ENCODE measurements at regions not wholly inside any gene's neighbourhood (a gene's known extent, or its start where the extent isn't known, plus 50 kb on each side); places are given as distances from the start of the nearest gene placed in this dataset.

DNA sequence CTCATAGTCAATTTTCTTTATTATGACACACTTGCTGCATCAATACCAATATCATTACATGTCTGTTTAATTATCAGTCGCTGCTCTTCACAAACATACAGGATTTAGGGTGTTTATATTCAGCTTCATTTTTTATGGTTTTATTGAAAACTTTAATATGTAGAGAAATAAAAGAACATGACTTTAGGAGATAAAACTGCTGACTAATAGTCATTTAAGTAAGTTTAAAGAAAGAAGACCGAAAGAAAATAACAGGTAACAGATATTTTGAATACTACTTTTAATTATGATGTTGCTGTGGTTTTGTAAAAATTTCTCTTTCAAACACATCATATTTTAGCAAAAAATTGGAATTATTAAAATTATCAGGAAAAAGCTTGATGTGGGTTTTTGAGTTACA is 685.1 kb upstream of the BRINP3 start:
- no peak overlapping the region for H3K27ac ChIP-seq
- TF ChIP-seq POLR2AphosphoS5 (IDR thresholded peaks at IDR 0.05) (no peak), POLR2A (IDR thresholded peaks at IDR 0.05) (no peak)
- TF ChIP-seq, protein P1, sequence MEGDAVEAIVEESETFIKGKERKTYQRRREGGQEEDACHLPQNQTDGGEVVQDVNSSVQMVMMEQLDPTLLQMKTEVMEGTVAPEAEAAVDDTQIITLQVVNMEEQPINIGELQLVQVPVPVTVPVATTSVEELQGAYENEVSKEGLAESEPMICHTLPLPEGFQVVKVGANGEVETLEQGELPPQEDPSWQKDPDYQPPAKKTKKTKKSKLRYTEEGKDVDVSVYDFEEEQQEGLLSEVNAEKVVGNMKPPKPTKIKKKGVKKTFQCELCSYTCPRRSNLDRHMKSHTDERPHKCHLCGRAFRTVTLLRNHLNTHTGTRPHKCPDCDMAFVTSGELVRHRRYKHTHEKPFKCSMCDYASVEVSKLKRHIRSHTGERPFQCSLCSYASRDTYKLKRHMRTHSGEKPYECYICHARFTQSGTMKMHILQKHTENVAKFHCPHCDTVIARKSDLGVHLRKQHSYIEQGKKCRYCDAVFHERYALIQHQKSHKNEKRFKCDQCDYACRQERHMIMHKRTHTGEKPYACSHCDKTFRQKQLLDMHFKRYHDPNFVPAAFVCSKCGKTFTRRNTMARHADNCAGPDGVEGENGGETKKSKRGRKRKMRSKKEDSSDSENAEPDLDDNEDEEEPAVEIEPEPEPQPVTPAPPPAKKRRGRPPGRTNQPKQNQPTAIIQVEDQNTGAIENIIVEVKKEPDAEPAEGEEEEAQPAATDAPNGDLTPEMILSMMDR (IDR thresholded peaks at IDR 0.05 in 8 of 11, conservative IDR thresholded peaks at IDR 0.05 in 3 of 11): no peak
- H3K27me3 ChIP-seq (replicated peaks in 1 of 7): no peaks in the 10 kb centered on the region
- 64 to 93% (median 71%) methylated on average over 2 of the region's 2 CpGs for WGBS, 5 donors
- intact Hi-C loops (cut with DNase I; ENCODE audit: low total_unique reads): no loop called here
- H3K4me1 ChIP-seq: no peaks in the 10 kb centered on the region
- no peaks in the 10 kb centered on the region for H3K36me3 ChIP-seq
- H3K4me3 ChIP-seq: no peak overlapping the region
- peaks cover 0 to 19% (median 6%) of the 10 kb centered on the region in 8 donors for H3K9me3 ChIP-seq
- no peak for DNase-seq

DNA sequence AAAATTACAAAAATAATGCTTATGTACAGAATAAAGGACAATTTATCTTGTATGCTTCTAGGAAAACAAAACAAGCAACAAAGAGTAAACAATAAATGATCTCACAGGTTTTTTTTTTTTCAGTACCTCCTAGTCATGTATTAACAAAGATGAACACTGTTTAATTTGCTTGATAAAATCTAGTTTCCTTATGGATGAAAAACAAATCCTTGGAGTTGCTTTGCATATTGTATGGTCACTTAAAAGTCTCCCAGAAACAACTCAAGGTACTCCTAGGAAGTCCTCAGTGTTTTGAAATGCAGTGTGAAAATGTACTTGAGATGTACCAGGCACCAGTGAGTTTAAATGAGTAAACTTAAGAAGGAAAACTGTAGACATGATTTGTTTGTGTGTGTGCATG is 686.0 kb upstream of the BRINP3 start:
- intact Hi-C loops (cut with DNase I; ENCODE audit: low total_unique reads): no loop called here
- no peaks in the 10 kb centered on the region for H3K36me3 ChIP-seq
- DNase-seq: no peak

GRCh38 chr1:191174298-191174697 is 696.6 kb upstream of the BRINP3 start:
- Histone ChIP-seq H3K27ac (no peak overlapping the region), H3K9me3 (no peaks in the 10 kb centered on the region), H3K4me1 (no peaks in the 10 kb centered on the region), H3K27me3 (replicated peaks in 1 of 7) (no peaks in the 10 kb centered on the region), H3K4me3 (no peak overlapping the region), H3K36me3 (no peaks in the 10 kb centered on the region)
- no peak for DNase-seq
- TF ChIP-seq POLR2AphosphoS5 (IDR thresholded peaks at IDR 0.05) (no peak), POLR2A (IDR thresholded peaks at IDR 0.05) (no peak)
- TF ChIP-seq, protein P1 (IDR thresholded peaks at IDR 0.05 in 8 of 11, conservative IDR thresholded peaks at IDR 0.05 in 3 of 11): no peak
- WGBS, 5 donors: 33 to 59% (median 45%) methylated on average over 1 of the region's 1 CpG
- intact Hi-C loops (cut with DNase I; ENCODE audit: low total_unique reads): no loop called here

More for the DNA sequence above, 686.0 kb upstream of the BRINP3 start:
- H3K27ac ChIP-seq: no peak overlapping the region
- H3K4me1 ChIP-seq: no peaks in the 10 kb centered on the region
- no peak overlapping the region for H3K4me3 ChIP-seq
- H3K27me3 ChIP-seq (replicated peaks in 1 of 7): no peaks in the 10 kb centered on the region
- TF ChIP-seq POLR2A (IDR thresholded peaks at IDR 0.05): no peak
- no peak for TF ChIP-seq POLR2AphosphoS5 (IDR thresholded peaks at IDR 0.05)
- H3K9me3 ChIP-seq: peaks cover 0 to 14% (median 3%) of the 10 kb centered on the region in 8 donors

- H3K9me3 ChIP-seq: no peaks in the 10 kb centered on the region
- WGBS, 5 donors: 83 to 98% (median 89%) methylated on average over 1 of the region's 1 CpG
Measured at GRCh38 chr1:191176131-191176530, 698.5 kb upstream of the BRINP3 start.

More at GRCh38 chr1:191176131-191176530, 698.5 kb upstream of the BRINP3 start:
- H3K36me3 ChIP-seq: no peaks in the 10 kb centered on the region
- DNase-seq: no peak
- no peak for TF ChIP-seq POLR2A (IDR thresholded peaks at IDR 0.05)
- TF ChIP-seq POLR2AphosphoS5 (IDR thresholded peaks at IDR 0.05): no peak
- TF ChIP-seq, protein P1 (IDR thresholded peaks at IDR 0.05 in 8 of 11, conservative IDR thresholded peaks at IDR 0.05 in 3 of 11): no peak
- H3K27ac ChIP-seq: no peak overlapping the region
- H3K27me3 ChIP-seq (replicated peaks in 1 of 7): no peaks in the 10 kb centered on the region
- H3K4me3 ChIP-seq: no peak overlapping the region
- H3K4me1 ChIP-seq: no peaks in the 10 kb centered on the region
- intact Hi-C loops (cut with DNase I; ENCODE audit: low total_unique reads): no loop called here
